ENCODE measurements at regions not wholly inside any gene's neighbourhood (a gene's known extent, or its start where the extent isn't known, plus 50 kb on each side); places are given as distances from the start of the nearest gene placed in this dataset.
"Not testable (repeated sequence)": the region's sequence is repeated elsewhere in the genome, so short reads cannot be mapped to it uniquely, and the experiment has no call there.

DNA sequence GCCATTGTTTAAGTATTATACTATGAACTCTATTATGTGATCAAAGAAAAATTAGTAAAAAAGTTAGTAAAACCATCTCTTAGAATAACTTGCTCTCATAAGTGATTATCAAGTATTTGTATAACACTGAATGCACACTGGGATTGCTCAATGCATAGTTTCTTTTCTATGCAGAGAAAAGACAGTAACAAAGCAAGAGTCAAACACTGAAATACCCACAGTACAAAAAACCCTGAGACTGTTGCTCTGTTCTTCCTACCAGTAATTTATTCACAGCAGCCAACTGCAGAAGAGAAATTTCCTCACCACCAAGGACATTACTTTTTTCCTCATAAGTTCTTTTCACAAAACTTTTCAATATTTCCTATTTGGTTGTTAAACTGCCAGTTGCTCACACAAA lies 634.4 kb downstream of the DTWD2 start:
- Histone ChIP-seq H3K4me3 (ENCODE audit: low read depth in 1 of 2, low read length in 2 of 2) (no peak overlapping the region), H3K36me3 (ENCODE audit: control insufficient read depth in 2 of 2, insufficient read depth in 2 of 2, low read length in 1 of 2) (no peaks in the 10 kb centered on the region), H3K27me3 (ENCODE audit: control insufficient read depth in 1 of 2, insufficient read depth in 2 of 2, low read length in 2 of 2) (no peaks in the 10 kb centered on the region), H3K9me3 (ENCODE audit: control insufficient read depth in 2 of 2, insufficient read depth in 1 of 2, low read depth in 1 of 2, low read length in 1 of 2) (peaks cover 0 to 3% of the 10 kb centered on the region in 2 donors), H3K4me1 (ENCODE audit: control insufficient read depth in 2 of 2, insufficient read depth in 2 of 2, low read length in 1 of 2) (no peaks in the 10 kb centered on the region), H3K27ac (ENCODE audit: low read depth in 2 of 2, low read length in 1 of 2) (no peak overlapping the region)

DNA sequence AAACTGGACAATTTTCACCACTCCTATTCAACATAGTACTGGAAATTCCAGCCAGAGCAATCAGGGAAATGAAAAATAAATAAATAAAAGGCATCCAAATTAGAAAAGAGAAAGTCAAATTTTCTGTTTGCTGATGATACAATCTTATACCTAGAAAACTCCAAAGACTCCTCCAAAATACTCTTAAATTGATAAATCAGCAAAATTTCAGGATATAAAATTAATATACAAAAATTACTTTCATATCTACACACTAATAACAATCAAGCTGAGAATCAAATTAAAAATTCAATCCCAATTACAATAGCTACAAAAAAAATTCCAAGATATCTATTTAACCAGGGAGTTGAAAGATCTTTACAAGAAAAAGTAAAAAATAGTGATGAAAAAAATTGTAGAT lies 651.9 kb downstream of the DTWD2 start:
- no peaks in the 10 kb centered on the region for H3K4me1 ChIP-seq (ENCODE audit: control insufficient read depth in 2 of 2, insufficient read depth in 2 of 2, low read length in 1 of 2)
- H3K36me3 ChIP-seq (ENCODE audit: control insufficient read depth in 2 of 2, insufficient read depth in 2 of 2, low read length in 1 of 2) = no peaks in the 10 kb centered on the region
- H3K27ac ChIP-seq (ENCODE audit: low read depth in 2 of 2, low read length in 1 of 2) = no peak overlapping the region
- H3K4me3 ChIP-seq (ENCODE audit: low read depth in 1 of 2, low read length in 2 of 2) = no peak overlapping the region
- H3K27me3 ChIP-seq (ENCODE audit: control insufficient read depth in 1 of 2, insufficient read depth in 2 of 2, low read length in 2 of 2) = no peaks in the 10 kb centered on the region
- H3K9me3 ChIP-seq (ENCODE audit: control insufficient read depth in 2 of 2, insufficient read depth in 1 of 2, low read depth in 1 of 2, low read length in 1 of 2) = no peaks in the 10 kb centered on the region

DNA sequence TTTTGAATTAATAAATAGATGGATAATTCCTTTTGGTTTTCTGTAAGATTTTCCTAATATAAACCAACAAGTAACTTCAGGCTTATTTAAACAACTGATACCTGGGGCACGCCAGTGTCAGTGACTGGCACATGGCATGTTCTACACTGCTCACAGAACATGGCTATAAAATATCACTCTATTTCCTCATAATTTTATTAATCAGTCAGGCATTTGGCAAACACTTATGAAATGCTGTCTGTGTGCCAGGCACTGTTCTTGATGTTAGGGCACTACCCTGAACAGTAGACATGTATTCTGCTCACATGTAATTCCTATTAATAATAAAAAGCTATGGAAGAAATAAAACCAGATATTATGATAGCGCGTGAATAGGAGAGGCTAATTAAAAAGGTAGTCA lies 661.0 kb downstream of the DTWD2 start:
- Histone ChIP-seq H3K9me3 (ENCODE audit: control insufficient read depth in 2 of 2, insufficient read depth in 1 of 2, low read depth in 1 of 2, low read length in 1 of 2) (peaks cover 0 to under 1% of the 10 kb centered on the region in 2 donors), H3K4me3 (ENCODE audit: low read depth in 1 of 2, low read length in 2 of 2) (no peak overlapping the region), H3K27ac (ENCODE audit: low read depth in 2 of 2, low read length in 1 of 2) (no peak overlapping the region), H3K36me3 (ENCODE audit: control insufficient read depth in 2 of 2, insufficient read depth in 2 of 2, low read length in 1 of 2) (no peaks in the 10 kb centered on the region), H3K4me1 (ENCODE audit: control insufficient read depth in 2 of 2, insufficient read depth in 2 of 2, low read length in 1 of 2) (no peaks in the 10 kb centered on the region), H3K27me3 (ENCODE audit: control insufficient read depth in 1 of 2, insufficient read depth in 2 of 2, low read length in 2 of 2) (no peaks in the 10 kb centered on the region)
- 70 to 80% methylated on average over 3 of the region's 3 CpGs for WGBS, 2 donors

DNA sequence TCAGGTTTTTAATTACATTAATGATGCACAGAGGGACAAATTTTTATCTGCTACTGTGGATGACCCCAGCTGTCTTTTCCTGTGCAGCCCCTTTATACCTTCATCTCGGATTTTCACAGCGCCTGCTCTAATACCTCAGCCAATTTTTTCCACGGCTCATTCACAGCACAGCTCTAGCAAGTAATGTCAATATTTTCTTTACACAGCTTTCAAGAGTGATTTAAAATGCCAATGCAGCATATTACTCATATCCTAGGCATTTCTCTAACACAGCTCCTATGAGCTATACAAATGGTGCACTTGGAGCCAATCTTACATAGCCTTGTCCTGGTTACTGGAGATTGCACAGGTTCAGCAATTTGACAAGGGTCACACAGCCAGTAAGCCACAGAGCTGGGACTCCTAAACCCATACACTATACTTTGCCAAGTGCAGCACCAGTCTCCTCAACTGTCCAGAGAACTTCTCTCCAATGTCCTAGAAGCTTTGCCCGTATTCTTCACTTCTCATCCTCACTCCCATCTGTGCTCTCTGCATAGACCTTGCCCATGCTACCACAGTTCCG lies 661.8 kb downstream of the DTWD2 start:
- Histone ChIP-seq H3K4me3 (ENCODE audit: low read depth in 1 of 2, low read length in 2 of 2) (no peak overlapping the region), H3K27me3 (ENCODE audit: control insufficient read depth in 1 of 2, insufficient read depth in 2 of 2, low read length in 2 of 2) (no peaks in the 10 kb centered on the region), H3K36me3 (ENCODE audit: control insufficient read depth in 2 of 2, insufficient read depth in 2 of 2, low read length in 1 of 2) (no peaks in the 10 kb centered on the region), H3K4me1 (ENCODE audit: control insufficient read depth in 2 of 2, insufficient read depth in 2 of 2, low read length in 1 of 2) (no peaks in the 10 kb centered on the region), H3K9me3 (ENCODE audit: control insufficient read depth in 2 of 2, insufficient read depth in 1 of 2, low read depth in 1 of 2, low read length in 1 of 2) (peaks cover 0 to 4% of the 10 kb centered on the region in 2 donors), H3K27ac (ENCODE audit: low read depth in 2 of 2, low read length in 1 of 2) (no peak overlapping the region)
- 47 to 56% methylated on average over 5 of the region's 5 CpGs for WGBS, 2 donors

DNA sequence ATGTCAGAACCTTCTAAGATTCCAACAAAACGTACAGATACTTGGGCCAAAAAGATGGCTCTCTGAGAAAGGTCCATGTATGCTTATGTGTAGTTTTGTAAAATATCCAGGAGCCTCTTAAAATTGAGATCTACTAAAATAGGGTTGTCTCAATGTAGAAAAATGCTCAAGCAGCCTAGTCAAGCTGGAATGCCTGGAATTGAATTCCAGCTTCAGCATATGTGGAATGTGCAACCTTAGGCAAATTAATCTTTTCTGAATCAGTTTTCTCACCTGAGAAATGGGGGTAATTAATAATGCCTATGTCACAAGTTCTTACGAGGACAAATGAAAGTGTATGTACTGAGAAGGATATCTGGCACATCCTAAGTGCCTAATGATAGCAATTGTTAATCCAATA lies 662.4 kb downstream of the DTWD2 start:
- no peaks in the 10 kb centered on the region for H3K36me3 ChIP-seq (ENCODE audit: control insufficient read depth in 2 of 2, insufficient read depth in 2 of 2, low read length in 1 of 2)
- H3K4me1 ChIP-seq (ENCODE audit: control insufficient read depth in 2 of 2, insufficient read depth in 2 of 2, low read length in 1 of 2) = no peaks in the 10 kb centered on the region
- no peak overlapping the region for H3K27ac ChIP-seq (ENCODE audit: low read depth in 2 of 2, low read length in 1 of 2)
- WGBS, 2 donors = 37 to 38% methylated on average over 2 of the region's 2 CpGs
- H3K27me3 ChIP-seq (ENCODE audit: control insufficient read depth in 1 of 2, insufficient read depth in 2 of 2, low read length in 2 of 2) = no peaks in the 10 kb centered on the region
- peaks cover 0 to 4% of the 10 kb centered on the region in 2 donors for H3K9me3 ChIP-seq (ENCODE audit: control insufficient read depth in 2 of 2, insufficient read depth in 1 of 2, low read depth in 1 of 2, low read length in 1 of 2)
- H3K4me3 ChIP-seq (ENCODE audit: low read depth in 1 of 2, low read length in 2 of 2) = no peak overlapping the region

DNA sequence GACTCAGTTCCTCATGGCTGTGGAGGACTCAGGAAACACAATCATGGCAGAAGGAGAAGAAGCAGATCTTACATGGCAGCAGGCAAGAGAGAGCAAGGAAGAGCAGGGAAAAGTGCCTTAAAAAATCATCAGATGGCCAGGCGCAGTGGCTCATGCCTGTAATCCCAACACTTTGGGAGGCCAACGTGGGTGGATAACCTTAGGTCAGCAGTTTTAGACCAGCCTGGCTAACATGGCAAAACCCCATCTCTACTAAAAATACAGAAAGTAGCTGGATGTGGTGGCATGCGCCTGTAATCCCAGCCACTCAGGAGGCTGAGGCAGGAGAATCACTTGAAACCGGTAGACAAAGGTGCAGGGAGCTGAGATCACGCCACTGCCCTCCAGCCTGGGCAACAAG lies 664.6 kb downstream of the DTWD2 start:
- H3K4me3 ChIP-seq (ENCODE audit: low read depth in 1 of 2, low read length in 2 of 2); H3K4me1 ChIP-seq (ENCODE audit: control insufficient read depth in 2 of 2, insufficient read depth in 2 of 2, low read length in 1 of 2); H3K36me3 ChIP-seq (ENCODE audit: control insufficient read depth in 2 of 2, insufficient read depth in 2 of 2, low read length in 1 of 2); H3K27me3 ChIP-seq (ENCODE audit: control insufficient read depth in 1 of 2, insufficient read depth in 2 of 2, low read length in 2 of 2); H3K27ac ChIP-seq (ENCODE audit: low read depth in 2 of 2, low read length in 1 of 2); H3K9me3 ChIP-seq (ENCODE audit: control insufficient read depth in 2 of 2, insufficient read depth in 1 of 2, low read depth in 1 of 2, low read length in 1 of 2): not testable (repeated sequence)
- 89% methylated on average over 5 of the region's 5 CpGs for WGBS, 2 donors

DNA sequence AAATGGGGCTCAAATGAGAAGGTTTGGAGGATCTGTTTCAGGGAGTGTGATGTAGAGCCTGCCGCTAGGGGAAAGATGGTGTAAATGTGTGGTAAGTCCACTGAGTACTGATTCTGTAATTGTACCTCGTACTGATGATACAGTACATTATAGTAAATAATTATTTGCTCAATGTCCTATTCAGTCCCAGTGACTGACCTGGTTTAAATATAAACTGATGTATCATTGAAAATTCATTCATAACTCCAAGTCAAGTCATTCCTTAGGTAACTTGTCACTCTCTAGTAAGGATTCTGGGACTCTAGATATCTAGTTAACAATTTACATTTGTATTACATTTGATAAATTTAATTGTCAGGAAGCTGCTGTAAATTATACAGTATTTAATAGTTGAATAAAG lies 667.3 kb downstream of the DTWD2 start:
- peaks cover 0 to 4% of the 10 kb centered on the region in 2 donors for H3K9me3 ChIP-seq (ENCODE audit: control insufficient read depth in 2 of 2, insufficient read depth in 1 of 2, low read depth in 1 of 2, low read length in 1 of 2)
- H3K4me1 ChIP-seq (ENCODE audit: control insufficient read depth in 2 of 2, insufficient read depth in 2 of 2, low read length in 1 of 2) = no peaks in the 10 kb centered on the region
- H3K4me3 ChIP-seq (ENCODE audit: low read depth in 1 of 2, low read length in 2 of 2) = no peak overlapping the region
- no peaks in the 10 kb centered on the region for H3K36me3 ChIP-seq (ENCODE audit: control insufficient read depth in 2 of 2, insufficient read depth in 2 of 2, low read length in 1 of 2)
- no peaks in the 10 kb centered on the region for H3K27me3 ChIP-seq (ENCODE audit: control insufficient read depth in 1 of 2, insufficient read depth in 2 of 2, low read length in 2 of 2)
- WGBS, 2 donors = 89 to 90% methylated on average over 2 of the region's 2 CpGs
- H3K27ac ChIP-seq (ENCODE audit: low read depth in 2 of 2, low read length in 1 of 2) = no peak overlapping the region

DNA sequence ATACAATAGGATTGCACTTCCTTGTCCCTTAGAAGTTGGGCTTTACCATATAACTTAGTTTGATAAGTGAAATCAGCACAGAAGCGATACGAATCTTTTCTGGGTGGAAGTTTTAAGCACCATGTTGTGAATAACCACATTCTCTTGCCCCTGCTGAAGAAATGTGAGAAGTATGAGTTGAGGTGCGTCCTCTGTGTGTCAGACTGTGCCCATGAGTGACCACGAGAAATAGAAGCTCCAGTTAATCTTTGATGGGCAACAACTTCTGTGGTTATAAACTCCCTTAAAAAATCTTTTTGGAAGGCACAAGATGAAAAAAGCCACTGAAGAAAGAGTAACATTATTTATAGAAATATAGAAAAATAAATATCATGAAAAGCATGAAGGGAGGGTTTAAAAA lies 668.2 kb downstream of the DTWD2 start:
- no peaks in the 10 kb centered on the region for H3K4me1 ChIP-seq (ENCODE audit: control insufficient read depth in 2 of 2, insufficient read depth in 2 of 2, low read length in 1 of 2)
- H3K4me3 ChIP-seq (ENCODE audit: low read depth in 1 of 2, low read length in 2 of 2) = no peak overlapping the region
- WGBS, 2 donors = 92 to 96% methylated on average over 4 of the region's 4 CpGs
- H3K9me3 ChIP-seq (ENCODE audit: control insufficient read depth in 2 of 2, insufficient read depth in 1 of 2, low read depth in 1 of 2, low read length in 1 of 2) = peaks cover 0 to 4% of the 10 kb centered on the region in 2 donors
- H3K27me3 ChIP-seq (ENCODE audit: control insufficient read depth in 1 of 2, insufficient read depth in 2 of 2, low read length in 2 of 2) = no peaks in the 10 kb centered on the region
- no peaks in the 10 kb centered on the region for H3K36me3 ChIP-seq (ENCODE audit: control insufficient read depth in 2 of 2, insufficient read depth in 2 of 2, low read length in 1 of 2)
- H3K27ac ChIP-seq (ENCODE audit: low read depth in 2 of 2, low read length in 1 of 2) = no peak overlapping the region

DNA sequence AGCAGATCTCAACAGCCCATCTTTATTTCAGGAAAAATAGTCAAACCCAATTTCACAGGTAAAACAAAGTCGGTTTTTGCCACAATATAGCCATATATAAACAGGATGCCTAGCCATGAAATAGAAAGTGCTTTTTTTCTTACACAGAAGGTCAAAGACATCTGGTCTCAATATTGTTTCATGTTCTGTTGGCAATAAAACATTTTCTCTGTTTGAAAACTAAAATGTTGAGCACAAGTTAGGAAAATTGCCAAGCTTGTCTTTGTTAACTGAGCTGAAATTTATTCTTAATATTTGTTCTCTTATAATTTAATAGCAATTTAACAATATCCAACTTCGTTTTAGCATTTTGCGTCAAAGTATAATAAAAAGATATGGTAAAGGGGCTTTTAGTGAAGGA lies 673.4 kb downstream of the DTWD2 start:
- H3K27me3 ChIP-seq (ENCODE audit: control insufficient read depth in 1 of 2, insufficient read depth in 2 of 2, low read length in 2 of 2) = no peaks in the 10 kb centered on the region
- H3K4me1 ChIP-seq (ENCODE audit: control insufficient read depth in 2 of 2, insufficient read depth in 2 of 2, low read length in 1 of 2) = no peaks in the 10 kb centered on the region
- no peaks in the 10 kb centered on the region for H3K36me3 ChIP-seq (ENCODE audit: control insufficient read depth in 2 of 2, insufficient read depth in 2 of 2, low read length in 1 of 2)
- H3K4me3 ChIP-seq (ENCODE audit: low read depth in 1 of 2, low read length in 2 of 2) = no peak overlapping the region
- H3K9me3 ChIP-seq (ENCODE audit: control insufficient read depth in 2 of 2, insufficient read depth in 1 of 2, low read depth in 1 of 2, low read length in 1 of 2) = no peaks in the 10 kb centered on the region
- no peak overlapping the region for H3K27ac ChIP-seq (ENCODE audit: low read depth in 2 of 2, low read length in 1 of 2)
- 54 to 56% methylated on average over 3 of the region's 3 CpGs for WGBS, 2 donors

DNA sequence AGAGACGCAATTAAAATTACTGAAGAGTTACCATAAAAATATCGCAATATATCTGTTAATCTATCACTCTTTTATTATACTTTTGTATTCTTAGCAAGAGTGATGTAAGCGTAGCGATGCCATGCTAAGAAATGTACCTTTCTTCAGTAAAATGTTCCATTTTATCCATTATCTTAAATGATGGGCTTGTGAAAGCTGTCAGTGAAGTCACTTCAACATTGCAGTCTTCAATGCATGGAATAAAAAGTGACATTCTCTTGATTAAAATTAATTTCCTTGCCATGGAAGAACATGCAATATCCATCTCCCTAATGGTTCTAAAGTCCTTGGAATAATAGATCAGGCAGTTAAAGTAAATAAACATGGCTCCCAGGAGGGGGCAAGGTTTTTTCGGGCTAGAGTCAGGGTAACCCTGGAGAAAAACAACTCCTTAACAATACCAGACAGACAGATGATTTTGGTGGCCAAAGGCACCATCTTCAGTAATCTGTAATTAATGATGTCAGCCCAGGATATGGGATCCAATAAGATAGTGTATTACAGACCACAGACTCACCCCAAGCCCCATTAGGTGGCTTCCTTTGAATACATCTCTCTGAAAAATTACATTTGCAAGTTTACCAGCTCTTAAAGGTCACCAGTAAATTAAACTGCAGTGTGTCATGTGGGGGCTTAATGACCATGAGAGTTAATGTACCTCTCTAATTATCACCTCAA lies 677.1 kb downstream of the DTWD2 start:
- 86 to 89% methylated on average over 5 of the region's 5 CpGs for WGBS, 2 donors
- no peaks in the 10 kb centered on the region for H3K4me1 ChIP-seq (ENCODE audit: control insufficient read depth in 2 of 2, insufficient read depth in 2 of 2, low read length in 1 of 2)
- H3K27ac ChIP-seq (ENCODE audit: low read depth in 2 of 2, low read length in 1 of 2) = no peak overlapping the region
- H3K36me3 ChIP-seq (ENCODE audit: control insufficient read depth in 2 of 2, insufficient read depth in 2 of 2, low read length in 1 of 2) = no peaks in the 10 kb centered on the region
- H3K9me3 ChIP-seq (ENCODE audit: control insufficient read depth in 2 of 2, insufficient read depth in 1 of 2, low read depth in 1 of 2, low read length in 1 of 2) = no peaks in the 10 kb centered on the region
- no peak overlapping the region for H3K4me3 ChIP-seq (ENCODE audit: low read depth in 1 of 2, low read length in 2 of 2)
- H3K27me3 ChIP-seq (ENCODE audit: control insufficient read depth in 1 of 2, insufficient read depth in 2 of 2, low read length in 2 of 2) = no peaks in the 10 kb centered on the region
